Astrocyte of the spinal cord (primary cell): ENCODE measurements at regions not wholly inside any gene's neighbourhood (a gene's known extent, or its start where the extent isn't known, plus 50 kb on each side); places are given as distances from the start of the nearest gene placed in this dataset.
"Not testable (repeated sequence)": the region's sequence is repeated elsewhere in the genome, so short reads cannot be mapped to it uniquely, and the experiment has no call there.

Source experiments
- DNase-seq: peaks from one replicate; pipeline ENCODE4 v3.0.0; 2011; ENCODE audit warnings: low read depth, low spot score
- H3K4me3 ChIP-seq: 2 replicates; pipeline ENCODE4 v1.5.1; 2011; ENCODE audit warnings: low read depth, mild to moderate bottlenecking, low read length, moderate library complexity
- in situ Hi-C: cut with HindIII; loops from 2 replicates; pipeline ENCODE4 v1.10.0; 2017; ENCODE audit warnings: low sequenced_read_pairs
- TF ChIP-seq, protein P1 (sequence below): IDR thresholded peaks from 2 replicates; pipeline ENCODE4 v1.5.1; 2012; ENCODE audit warnings: low read depth, mild to moderate bottlenecking, low read length, inconsistent platforms

DNA sequence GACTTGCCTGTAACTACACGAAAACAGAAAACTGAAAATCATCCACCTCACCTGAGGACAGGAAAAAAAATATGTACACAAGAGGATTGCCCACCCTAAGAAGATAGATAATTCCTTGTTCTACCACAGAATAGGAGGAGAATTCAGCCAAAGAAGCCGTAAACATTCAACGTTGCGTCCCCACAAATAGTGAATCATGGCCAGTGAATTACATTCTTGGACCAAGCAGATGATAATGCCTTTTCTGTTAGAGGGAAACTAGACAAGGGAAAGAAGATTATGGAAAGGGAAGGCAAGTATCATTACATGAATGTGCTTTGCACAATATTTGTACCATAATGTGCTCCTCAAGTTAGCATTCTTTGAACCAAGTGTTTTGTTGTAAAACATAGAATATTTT is 95.5 kb upstream of the C1QTNF7 start:
- H3K4me3 ChIP-seq, result no peak overlapping the region
- TF ChIP-seq, protein P1, sequence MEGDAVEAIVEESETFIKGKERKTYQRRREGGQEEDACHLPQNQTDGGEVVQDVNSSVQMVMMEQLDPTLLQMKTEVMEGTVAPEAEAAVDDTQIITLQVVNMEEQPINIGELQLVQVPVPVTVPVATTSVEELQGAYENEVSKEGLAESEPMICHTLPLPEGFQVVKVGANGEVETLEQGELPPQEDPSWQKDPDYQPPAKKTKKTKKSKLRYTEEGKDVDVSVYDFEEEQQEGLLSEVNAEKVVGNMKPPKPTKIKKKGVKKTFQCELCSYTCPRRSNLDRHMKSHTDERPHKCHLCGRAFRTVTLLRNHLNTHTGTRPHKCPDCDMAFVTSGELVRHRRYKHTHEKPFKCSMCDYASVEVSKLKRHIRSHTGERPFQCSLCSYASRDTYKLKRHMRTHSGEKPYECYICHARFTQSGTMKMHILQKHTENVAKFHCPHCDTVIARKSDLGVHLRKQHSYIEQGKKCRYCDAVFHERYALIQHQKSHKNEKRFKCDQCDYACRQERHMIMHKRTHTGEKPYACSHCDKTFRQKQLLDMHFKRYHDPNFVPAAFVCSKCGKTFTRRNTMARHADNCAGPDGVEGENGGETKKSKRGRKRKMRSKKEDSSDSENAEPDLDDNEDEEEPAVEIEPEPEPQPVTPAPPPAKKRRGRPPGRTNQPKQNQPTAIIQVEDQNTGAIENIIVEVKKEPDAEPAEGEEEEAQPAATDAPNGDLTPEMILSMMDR, result no peak
- no peak for DNase-seq
- in situ Hi-C loops, result no loop called here

GRCh38 chr4:15333692-15334633 is 93.9 kb upstream of the C1QTNF7 start:
- DNase-seq, result peak; percentile 68
- in situ Hi-C loops, result no loop called here
- TF ChIP-seq, protein P1, result no peak
- H3K4me3 ChIP-seq, result no peak overlapping the region

DNA sequence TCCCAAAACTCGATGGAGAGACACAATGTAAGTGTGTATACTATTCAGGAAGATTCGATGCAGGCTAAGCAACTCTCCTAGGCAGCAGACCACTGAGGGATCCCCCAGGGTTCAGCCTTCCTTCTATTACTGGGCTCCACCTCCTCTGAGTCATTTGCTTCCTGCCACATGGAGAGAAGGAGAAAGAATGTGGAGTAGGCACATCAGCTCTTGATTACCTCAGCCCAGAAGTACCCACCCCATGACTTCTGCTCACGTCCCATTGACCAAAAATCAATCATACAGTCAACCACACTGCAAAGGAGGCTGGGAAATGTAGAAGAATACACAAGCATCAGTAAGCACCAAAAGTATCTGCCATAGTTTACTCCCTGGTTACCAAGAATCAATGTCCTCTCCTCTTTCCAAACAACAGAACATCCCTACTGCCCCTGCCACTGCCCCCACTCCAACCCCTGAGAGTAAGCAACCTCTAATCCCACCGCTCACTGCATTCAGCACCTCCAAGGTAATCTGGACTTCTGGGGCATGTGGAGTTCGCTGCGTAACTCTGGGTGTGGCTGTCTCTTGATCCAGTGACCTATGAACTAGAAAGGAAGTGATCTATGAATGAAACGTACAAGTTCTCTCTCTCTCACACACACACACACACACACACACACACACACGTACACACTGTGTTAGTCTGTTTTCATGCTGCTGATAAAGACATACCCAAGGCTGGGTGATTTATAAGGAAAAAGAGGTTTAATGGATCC is 91.2 kb upstream of the C1QTNF7 start:
- peak; percentile 91 for DNase-seq
- TF ChIP-seq, protein P1, result no peak
- H3K4me3 ChIP-seq, result no peak overlapping the region
- in situ Hi-C loops, result no loop called here

GRCh38 chr4:15337168-15337657 is 90.6 kb upstream of the C1QTNF7 start:
- H3K4me3 ChIP-seq, in situ Hi-C loops, DNase-seq: not testable (repeated sequence)

- H3K4me3 ChIP-seq, result no peak overlapping the region
- in situ Hi-C loops, result no loop called here
- DNase-seq, result peak; percentile 22
- TF ChIP-seq, protein P1, result no peak
These were observed 88.1 kb upstream of the C1QTNF7 start for GRCh38 chr4:15339737-15340136.

GRCh38 chr4:15340332-15340731 is 87.5 kb upstream of the C1QTNF7 start:
- in situ Hi-C loops, result no loop called here

More at GRCh38 chr4:15340332-15340731, 87.5 kb upstream of the C1QTNF7 start:
- H3K4me3 ChIP-seq, result no peak overlapping the region
- TF ChIP-seq, protein P1, result no peak
- no peak for DNase-seq
